ENCODE measurements at regions not wholly inside any gene's neighbourhood (a gene's known extent, or its start where the extent isn't known, plus 50 kb on each side); places are given as distances from the start of the nearest gene placed in this dataset.

DNA sequence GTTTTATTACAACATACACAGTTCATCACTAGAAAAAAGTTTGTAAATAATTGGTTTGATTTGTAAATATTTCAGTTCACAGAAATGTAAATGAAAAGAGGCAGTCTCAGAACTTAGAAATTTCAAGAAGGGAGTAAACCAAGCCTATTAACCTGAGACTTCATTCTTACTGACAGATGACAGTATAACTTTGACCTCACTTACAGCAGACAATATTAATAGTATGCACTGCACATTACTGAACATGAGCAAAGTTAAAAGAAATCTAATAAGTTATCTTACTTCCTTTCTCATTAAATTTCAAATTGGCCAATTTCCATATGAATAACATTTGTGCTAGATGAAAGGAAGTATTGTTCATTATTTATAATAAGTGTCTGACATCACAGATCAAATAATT is 235.8 kb downstream of the SLC6A15 start:
- Mint-ChIP-seq H3K4me1 (ENCODE audit: low read depth, unreplicated experiment) (no peaks in the 10 kb centered on the region), H3K27ac (ENCODE audit: unreplicated experiment) (no peak overlapping the region), H3K27me3 (ENCODE audit: unreplicated experiment) (no peaks in the 10 kb centered on the region), H3K4me3 (ENCODE audit: low read depth, unreplicated experiment) (no peak overlapping the region), H3K9me3 (ENCODE audit: low read depth, unreplicated experiment) (no peaks in the 10 kb centered on the region), H3K36me3 (ENCODE audit: insufficient read depth, unreplicated experiment) (no peaks in the 10 kb centered on the region)
- CTCF ChIA-PET = no interaction called here
- TF ChIP-seq, protein P1, sequence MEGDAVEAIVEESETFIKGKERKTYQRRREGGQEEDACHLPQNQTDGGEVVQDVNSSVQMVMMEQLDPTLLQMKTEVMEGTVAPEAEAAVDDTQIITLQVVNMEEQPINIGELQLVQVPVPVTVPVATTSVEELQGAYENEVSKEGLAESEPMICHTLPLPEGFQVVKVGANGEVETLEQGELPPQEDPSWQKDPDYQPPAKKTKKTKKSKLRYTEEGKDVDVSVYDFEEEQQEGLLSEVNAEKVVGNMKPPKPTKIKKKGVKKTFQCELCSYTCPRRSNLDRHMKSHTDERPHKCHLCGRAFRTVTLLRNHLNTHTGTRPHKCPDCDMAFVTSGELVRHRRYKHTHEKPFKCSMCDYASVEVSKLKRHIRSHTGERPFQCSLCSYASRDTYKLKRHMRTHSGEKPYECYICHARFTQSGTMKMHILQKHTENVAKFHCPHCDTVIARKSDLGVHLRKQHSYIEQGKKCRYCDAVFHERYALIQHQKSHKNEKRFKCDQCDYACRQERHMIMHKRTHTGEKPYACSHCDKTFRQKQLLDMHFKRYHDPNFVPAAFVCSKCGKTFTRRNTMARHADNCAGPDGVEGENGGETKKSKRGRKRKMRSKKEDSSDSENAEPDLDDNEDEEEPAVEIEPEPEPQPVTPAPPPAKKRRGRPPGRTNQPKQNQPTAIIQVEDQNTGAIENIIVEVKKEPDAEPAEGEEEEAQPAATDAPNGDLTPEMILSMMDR (IDR thresholded peaks at IDR 0.05; ENCODE audit: unreplicated experiment) = no peak
- BruUV-seq (replicated peaks) = no TSS peak
- intact Hi-C loops (cut with micrococcal nuclease; ENCODE audit: unreplicated experiment) = no loop called here
- DNase-seq = no peak

DNA sequence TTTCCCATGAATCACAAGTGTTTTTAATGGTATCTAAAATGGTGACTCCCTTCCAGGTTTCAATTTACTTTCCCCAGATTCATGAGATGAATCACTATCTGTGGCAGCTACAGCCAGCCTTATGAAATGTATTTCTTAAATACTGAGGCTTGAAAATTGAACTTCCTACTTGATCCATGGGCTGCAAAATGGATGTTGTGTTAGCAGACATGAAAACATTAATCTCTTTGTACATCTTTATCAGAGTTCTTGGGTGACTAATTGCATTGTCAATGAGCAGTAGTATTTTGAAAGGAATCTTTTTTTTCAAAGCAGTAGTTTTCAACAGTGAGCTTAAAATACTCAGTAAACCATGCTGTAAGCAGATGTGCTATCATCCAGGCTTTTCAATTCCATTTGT is 250.8 kb downstream of the SLC6A15 start:
- Mint-ChIP-seq H3K4me3 (ENCODE audit: low read depth, unreplicated experiment) (no peak overlapping the region), H3K27ac (ENCODE audit: unreplicated experiment) (no peak overlapping the region), H3K4me1 (ENCODE audit: low read depth, unreplicated experiment) (no peaks in the 10 kb centered on the region), H3K9me3 (ENCODE audit: low read depth, unreplicated experiment) (no peaks in the 10 kb centered on the region), H3K36me3 (ENCODE audit: insufficient read depth, unreplicated experiment) (no peaks in the 10 kb centered on the region), H3K27me3 (ENCODE audit: unreplicated experiment) (no peaks in the 10 kb centered on the region)
- TF ChIP-seq, protein P1 (IDR thresholded peaks at IDR 0.05; ENCODE audit: unreplicated experiment) = no peak
- intact Hi-C loops (cut with micrococcal nuclease; ENCODE audit: unreplicated experiment) = no loop called here
- CTCF ChIA-PET = no interaction called here
- no peak for DNase-seq
- BruUV-seq (replicated peaks) = no TSS peak

DNA sequence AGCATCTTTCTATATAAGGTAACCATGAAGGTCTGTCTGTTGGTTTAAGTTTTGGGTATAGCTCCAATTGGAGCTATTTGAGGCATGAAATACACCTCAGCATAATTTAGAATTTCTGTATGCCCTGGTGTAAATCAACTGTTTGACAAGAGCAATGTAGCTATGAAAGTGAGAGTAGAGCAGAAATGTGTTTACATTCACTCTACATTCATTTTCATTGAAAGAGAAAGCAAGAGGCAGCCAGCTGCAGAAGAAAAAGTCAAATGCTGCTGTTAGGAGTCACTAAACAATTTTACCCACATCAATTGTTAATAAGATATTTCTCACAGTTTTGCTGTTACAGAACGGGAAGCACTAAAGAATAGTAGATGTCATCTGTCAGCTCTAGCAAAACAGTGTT is 252.5 kb downstream of the SLC6A15 start:
- H3K4me1 Mint-ChIP-seq (ENCODE audit: low read depth, unreplicated experiment) = no peaks in the 10 kb centered on the region
- TF ChIP-seq, protein P1 (IDR thresholded peaks at IDR 0.05; ENCODE audit: unreplicated experiment) = no peak
- no peaks in the 10 kb centered on the region for H3K36me3 Mint-ChIP-seq (ENCODE audit: insufficient read depth, unreplicated experiment)
- no peak overlapping the region for H3K4me3 Mint-ChIP-seq (ENCODE audit: low read depth, unreplicated experiment)
- intact Hi-C loops (cut with micrococcal nuclease; ENCODE audit: unreplicated experiment) = no loop called here
- no peaks in the 10 kb centered on the region for H3K9me3 Mint-ChIP-seq (ENCODE audit: low read depth, unreplicated experiment)
- no peak overlapping the region for H3K27ac Mint-ChIP-seq (ENCODE audit: unreplicated experiment)
- CTCF ChIA-PET = no interaction called here
- H3K27me3 Mint-ChIP-seq (ENCODE audit: unreplicated experiment) = no peaks in the 10 kb centered on the region
- BruUV-seq (replicated peaks) = no TSS peak
- DNase-seq = no peak

DNA sequence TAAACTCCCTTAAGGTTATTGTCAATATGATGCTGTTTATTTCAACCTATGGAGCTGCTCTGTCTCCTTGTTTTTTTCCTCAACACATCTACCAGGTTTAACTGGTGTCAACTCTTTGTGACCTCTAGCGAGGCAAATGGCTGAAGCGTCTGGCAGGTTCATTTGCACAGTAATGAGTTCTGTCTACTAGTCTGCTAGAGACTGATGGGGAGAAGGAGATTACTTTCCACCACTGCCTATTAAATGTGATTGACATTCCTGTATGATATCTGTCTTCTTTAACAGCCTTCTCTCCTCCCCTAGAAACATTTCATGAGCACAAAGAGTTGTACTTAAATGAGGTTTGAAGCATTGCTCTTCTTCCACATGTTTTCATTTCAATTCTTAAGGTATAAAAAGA is 253.7 kb downstream of the SLC6A15 start:
- intact Hi-C loops (cut with micrococcal nuclease; ENCODE audit: unreplicated experiment) = no loop called here
- Mint-ChIP-seq H3K27me3 (ENCODE audit: unreplicated experiment) (no peaks in the 10 kb centered on the region), H3K27ac (ENCODE audit: unreplicated experiment) (no peak overlapping the region), H3K36me3 (ENCODE audit: insufficient read depth, unreplicated experiment) (no peaks in the 10 kb centered on the region), H3K9me3 (ENCODE audit: low read depth, unreplicated experiment) (no peaks in the 10 kb centered on the region), H3K4me1 (ENCODE audit: low read depth, unreplicated experiment) (no peaks in the 10 kb centered on the region), H3K4me3 (ENCODE audit: low read depth, unreplicated experiment) (no peak overlapping the region)
- no peak for DNase-seq
- no TSS peak for BruUV-seq (replicated peaks)
- CTCF ChIA-PET = no interaction called here
- TF ChIP-seq, protein P1 (IDR thresholded peaks at IDR 0.05; ENCODE audit: unreplicated experiment) = no peak

DNA sequence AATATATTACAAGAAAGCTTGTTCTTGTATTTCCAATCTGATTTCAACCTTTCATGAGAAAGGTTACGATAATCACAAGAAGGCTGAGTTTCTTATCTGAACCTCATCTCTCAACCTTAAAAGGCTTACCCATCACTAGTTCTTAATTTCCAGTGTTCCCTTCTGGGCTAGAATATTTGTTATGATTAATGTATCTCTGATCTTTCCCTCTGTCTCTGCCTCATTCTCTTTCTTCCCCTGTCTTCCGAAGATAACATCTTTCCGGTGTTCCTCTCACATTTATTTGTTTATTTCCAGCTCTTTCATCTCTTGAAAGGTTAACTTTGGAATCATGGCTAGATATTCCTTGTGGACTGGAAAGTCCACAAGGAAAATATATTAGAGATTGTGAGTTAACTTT is 255.9 kb downstream of the SLC6A15 start:
- Mint-ChIP-seq H3K4me1 (ENCODE audit: low read depth, unreplicated experiment) (no peaks in the 10 kb centered on the region), H3K9me3 (ENCODE audit: low read depth, unreplicated experiment) (no peaks in the 10 kb centered on the region), H3K36me3 (ENCODE audit: insufficient read depth, unreplicated experiment) (no peaks in the 10 kb centered on the region), H3K4me3 (ENCODE audit: low read depth, unreplicated experiment) (no peak overlapping the region), H3K27me3 (ENCODE audit: unreplicated experiment) (no peaks in the 10 kb centered on the region), H3K27ac (ENCODE audit: unreplicated experiment) (no peak overlapping the region)
- no TSS peak for BruUV-seq (replicated peaks)
- intact Hi-C loops (cut with micrococcal nuclease; ENCODE audit: unreplicated experiment) = no loop called here
- CTCF ChIA-PET = no interaction called here
- TF ChIP-seq, protein P1 (IDR thresholded peaks at IDR 0.05; ENCODE audit: unreplicated experiment) = no peak
- DNase-seq = no peak
